ENCODE measurements at regions not wholly inside any gene's neighbourhood (a gene's known extent, or its start where the extent isn't known, plus 50 kb on each side); places are given as distances from the start of the nearest gene placed in this dataset.

GRCh38 chr1:21349693-21350092 is 59.4 kb upstream of the ECE1 start:
- CTCF ChIA-PET: no interaction called here

More at GRCh38 chr1:21349693-21350092, 59.4 kb upstream of the ECE1 start:
- H3K27me3 ChIP-seq (ENCODE audit: control insufficient read depth, insufficient read depth, low read length): peaks cover 2% of the 10 kb centered on the region; the same call in 1 of the 2 replicates
- 86% methylated on average over 1 of the region's 3 CpGs; no CpG with 5 or more reads in 1 of the 2 experiments for WGBS, 2 experiments (ENCODE audit: extremely low coverage in 2 of 2, insufficient read length in 1 of 2)
- H3K9ac ChIP-seq (ENCODE audit: low read depth, low read length): no peak overlapping the region
- no peak overlapping the region for H3K4ac ChIP-seq (ENCODE audit: low read depth, low read length)
- no TSS peak for BruUV-seq (replicated peaks)
- intact Hi-C loops (cut with micrococcal nuclease): no loop called here
- H3K4me1 ChIP-seq (ENCODE audit: control insufficient read depth, insufficient read depth, low read length): peaks cover 6% of the 10 kb centered on the region
- no peak overlapping the region for H4K8ac ChIP-seq (ENCODE audit: low read depth in 2 of 2, low read length in 2 of 2)
- in situ Hi-C loops (cut with MboI; ENCODE audit: low sequenced_read_pairs): loop anchor here (25.0 kb wide), 1 partner anchor 662 kb away; no protein-coding TSS in a partner anchor
- H3K18ac ChIP-seq (ENCODE audit: low read depth, low read length): no peak overlapping the region
- no peak overlapping the region for H3K56ac ChIP-seq (ENCODE audit: extremely low read depth, insufficient read depth, low read length)
- dilution Hi-C loops (cut with HindIII; ENCODE audit: low sequenced_read_pairs, unreplicated experiment): no loop called here
- no peak overlapping the region for H2BK120ac ChIP-seq (ENCODE audit: low read depth, low read length)
- H3K79me1 ChIP-seq (ENCODE audit: low read depth in 1 of 2, low read length in 2 of 2): peaks cover 8 to 12% of the 10 kb centered on the region in 2 experiments
- no peak overlapping the region for H2AK9ac ChIP-seq (replicated peaks; ENCODE audit: low read depth, low read length, poor library complexity)
- ATAC-seq (ENCODE audit: low read depth) (no peak), DNase-seq (no peak)
- no peak overlapping the region for H3K14ac ChIP-seq (replicated peaks; ENCODE audit: low read depth, low read length)
- POLR2A ChIA-PET (ENCODE audit: unreplicated experiment): no interaction called here
- no peak overlapping the region for H3K27ac ChIP-seq (ENCODE audit: insufficient read depth, low read length)
- TF ChIP-seq CEBPB (IDR thresholded peaks at IDR 0.05; ENCODE audit: low read depth, low read length) (no peak), BHLHE40 (IDR thresholded peaks at IDR 0.05; ENCODE audit: low read depth, low read length) (no peak), SMC3 (IDR thresholded peaks at IDR 0.05; ENCODE audit: low read depth, low read length) (no peak), RCOR1 (IDR thresholded peaks at IDR 0.05; ENCODE audit: insufficient replicate concordance, low read length) (no peak), CHD1 (IDR thresholded peaks at IDR 0.05; ENCODE audit: low read depth, low read length) (no peak), MAZ (IDR thresholded peaks at IDR 0.05; ENCODE audit: borderline replicate concordance, low read depth, low read length) (no peak), MXI1 (IDR thresholded peaks at IDR 0.05; ENCODE audit: borderline replicate concordance, low read depth, low read length) (no peak)
- no peak overlapping the region for H4K5ac ChIP-seq (ENCODE audit: low read depth, low read length)
- no peak overlapping the region for H2BK5ac ChIP-seq (ENCODE audit: low read depth, low read length, poor library complexity, severe bottlenecking)
- H3K4me3 ChIP-seq (ENCODE audit: insufficient read depth, low read depth, low read length): no peak overlapping the region
- no peaks in the 10 kb centered on the region for H3K36me3 ChIP-seq (ENCODE audit: control insufficient read depth, insufficient read depth, low read length)
- no peak overlapping the region for H2AK5ac ChIP-seq (ENCODE audit: low read depth, low read length)
- no peak overlapping the region for H2BK15ac ChIP-seq (ENCODE audit: low read depth, low read length)
- H3K9me1 ChIP-seq (ENCODE audit: insufficient read depth, low read length): no peaks in the 10 kb centered on the region
- no peak overlapping the region for H3K4me2 ChIP-seq (ENCODE audit: low read depth, low read length)
- no peak overlapping the region for H2BK20ac ChIP-seq (ENCODE audit: low read depth, low read length)
- H3K23ac ChIP-seq (ENCODE audit: low read depth, low read length): no peak overlapping the region
- peaks cover 3% of the 10 kb centered on the region for H4K20me1 ChIP-seq (ENCODE audit: insufficient read depth, low read length)
- no peaks in the 10 kb centered on the region for H3K9me3 ChIP-seq (ENCODE audit: control insufficient read depth, insufficient read depth, low read length)
- no peak overlapping the region for H2AFZ ChIP-seq (replicated peaks; ENCODE audit: low read length, poor library complexity)
- no peak overlapping the region for H4K91ac ChIP-seq (ENCODE audit: insufficient read depth, low read depth, low read length)

Data from IMR-90 (cell line).